ENCODE measurements at regions not wholly inside any gene's neighbourhood (a gene's known extent, or its start where the extent isn't known, plus 50 kb on each side); places are given as distances from the start of the nearest gene placed in this dataset.

- no peak for TF ChIP-seq CTCF (IDR thresholded peaks at IDR 0.05; ENCODE audit: extremely low read depth in 1 of 2, insufficient read depth in 1 of 2, low read depth in 1 of 2, low read length in 2 of 2)
- TF ChIP-seq POLR2AphosphoS5 (IDR thresholded peaks at IDR 0.05; ENCODE audit: insufficient read depth, low read depth, low read length), result no peak
- TF ChIP-seq POLR2A (IDR thresholded peaks at IDR 0.05; ENCODE audit: low read depth, low read length), result no peak
- TF ChIP-seq MAX (IDR thresholded peaks at IDR 0.05; ENCODE audit: insufficient read depth, insufficient read length), result no peak
- no peak for TF ChIP-seq EZH2 (IDR thresholded peaks at IDR 0.05; ENCODE audit: borderline replicate concordance, low read depth, low read length, severe bottlenecking)
- TF ChIP-seq MYC (IDR thresholded peaks at IDR 0.05; ENCODE audit: low read depth, low read length), result no peak
These were observed 252.1 kb downstream of the SMARCA2 start for GRCh38 chr9:2267181-2267745.
